HG02970 (cell line): ENCODE measurements at regions not wholly inside any gene's neighbourhood (a gene's known extent, or its start where the extent isn't known, plus 50 kb on each side); places are given as distances from the start of the nearest gene placed in this dataset.

Source experiments
- ATAC-seq: cut with Tn5 transposase; IDR thresholded peaks from one replicate; pipeline ENCODE4 v1.9.1; 2021; ENCODE audit warnings: mild to moderate bottlenecking, moderate library complexity, moderate number of reproducible peaks; ENCODE audit not compliant: unreplicated experiment, low FRiP score

DNA sequence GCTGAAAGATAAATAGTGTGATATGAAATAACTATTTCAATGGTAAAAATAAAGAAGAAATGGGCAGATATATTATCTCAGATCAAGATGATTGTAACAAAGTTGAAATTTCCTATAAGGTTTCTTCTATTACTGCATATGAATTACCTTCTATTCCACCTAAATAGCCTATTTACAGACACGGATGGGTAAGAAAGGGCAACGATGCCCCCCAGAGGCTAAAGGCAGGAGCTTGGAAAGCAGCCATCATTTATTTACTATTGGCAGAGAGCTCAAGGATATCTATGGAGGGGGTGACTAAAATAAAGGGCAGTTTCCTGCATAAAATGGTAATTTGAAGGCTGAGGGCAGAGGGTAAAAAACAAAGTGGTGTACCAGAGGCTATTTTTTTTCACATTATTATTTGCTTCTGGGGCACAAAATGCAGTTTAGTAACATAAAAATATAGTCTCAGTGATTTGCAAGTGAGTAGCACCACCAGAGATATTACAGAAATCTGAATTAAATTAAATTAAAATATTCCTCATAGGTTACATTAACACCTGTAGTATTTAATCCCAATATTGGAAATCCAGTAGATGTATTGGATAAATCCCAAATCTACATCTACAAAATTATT, 123.1 kb downstream of the BTC start:
- no peak for ATAC-seq

GRCh38 chr4:74674750-74675149, 119.6 kb downstream of the BTC start:
- no peak for ATAC-seq

- ATAC-seq: no peak
These were observed 118.5 kb downstream of the BTC start for GRCh38 chr4:74675673-74676279.

DNA sequence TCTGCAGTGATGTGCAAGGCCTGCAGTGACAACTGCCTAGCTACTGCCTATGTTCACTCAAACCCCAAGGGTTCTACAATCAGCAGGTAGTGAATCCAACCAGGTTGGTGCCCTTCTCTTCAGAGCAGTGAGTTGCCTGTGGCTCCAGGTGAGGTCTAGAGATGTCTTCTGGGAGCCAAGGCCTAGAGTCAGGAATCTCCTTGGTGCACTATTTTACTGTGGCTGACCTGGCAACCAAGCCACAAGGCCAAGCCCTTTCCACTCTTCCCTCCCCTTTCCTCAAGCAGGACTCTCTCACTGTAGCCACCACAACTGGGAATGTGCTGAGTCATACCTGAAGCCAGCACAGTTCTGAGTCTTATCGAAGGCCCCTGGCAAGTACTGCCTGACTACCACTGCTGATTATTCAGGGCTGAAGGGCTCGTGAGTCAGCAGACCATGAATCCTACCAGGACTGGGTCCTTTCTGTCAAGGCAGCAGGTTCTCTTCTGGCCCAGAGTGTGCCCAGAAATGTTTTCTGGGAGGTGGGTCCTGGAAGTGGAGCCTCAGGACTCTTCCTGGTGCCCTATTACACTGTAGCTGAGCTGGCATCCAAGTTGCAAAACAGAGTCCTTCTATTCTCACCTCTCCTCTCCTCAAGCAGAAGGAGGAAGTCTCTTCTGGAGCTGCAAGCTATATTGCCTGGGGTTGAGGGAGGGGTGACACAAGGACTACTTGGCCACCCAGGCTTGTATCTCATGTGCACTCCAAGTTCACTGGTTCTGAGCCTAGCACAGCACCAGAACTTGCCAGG, 111.6 kb downstream of the BTC start:
- ATAC-seq: no peak

DNA sequence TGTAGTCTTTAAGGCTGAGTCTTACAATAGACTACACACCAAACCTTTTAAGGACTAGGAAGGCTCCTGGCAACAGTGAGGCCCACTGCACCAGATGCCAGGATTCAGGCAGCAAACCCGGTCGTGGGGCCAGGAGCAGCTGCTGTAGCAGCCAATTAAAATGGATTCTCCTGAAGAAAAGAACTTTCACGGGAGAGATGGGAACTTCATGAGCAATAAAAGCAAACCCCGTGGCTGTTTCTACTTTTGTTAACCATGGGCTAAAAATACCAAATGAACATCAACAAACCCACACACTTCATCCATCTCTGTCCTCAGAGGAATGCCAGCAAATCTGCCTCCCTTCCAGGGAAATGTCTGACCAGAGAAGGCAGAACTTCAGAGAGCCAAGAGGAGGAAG, 101.4 kb downstream of the BTC start:
- no peak for ATAC-seq
